ENCODE measurements at regions not wholly inside any gene's neighbourhood (a gene's known extent, or its start where the extent isn't known, plus 50 kb on each side); places are given as distances from the start of the nearest gene placed in this dataset.

DNA sequence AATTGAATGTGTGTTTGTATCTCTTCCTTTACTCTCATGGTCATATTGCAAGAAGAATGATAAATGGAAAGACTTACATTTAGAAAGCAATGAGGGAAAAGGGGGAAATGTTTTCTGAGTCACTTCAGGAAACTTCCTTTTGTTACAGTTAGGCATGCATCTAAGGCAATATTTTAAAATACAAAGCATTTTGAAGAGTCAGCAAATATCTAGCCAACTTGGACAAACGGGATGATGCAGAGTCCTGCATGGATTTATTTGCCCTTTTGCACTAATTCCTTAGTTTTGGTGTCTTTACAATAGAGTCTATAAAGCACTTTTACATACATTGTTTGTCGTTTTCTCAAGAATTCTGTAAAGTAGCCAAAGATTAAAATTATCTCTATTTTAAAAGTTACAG is 286.2 kb upstream of the UBE2E2 start:
- TF ChIP-seq EP300 (IDR thresholded peaks at IDR 0.05) (no peak), POLR2A (IDR thresholded peaks at IDR 0.05) (no peak), POLR2AphosphoS5 (IDR thresholded peaks at IDR 0.05) (no peak)
- TF ChIP-seq, protein P1, sequence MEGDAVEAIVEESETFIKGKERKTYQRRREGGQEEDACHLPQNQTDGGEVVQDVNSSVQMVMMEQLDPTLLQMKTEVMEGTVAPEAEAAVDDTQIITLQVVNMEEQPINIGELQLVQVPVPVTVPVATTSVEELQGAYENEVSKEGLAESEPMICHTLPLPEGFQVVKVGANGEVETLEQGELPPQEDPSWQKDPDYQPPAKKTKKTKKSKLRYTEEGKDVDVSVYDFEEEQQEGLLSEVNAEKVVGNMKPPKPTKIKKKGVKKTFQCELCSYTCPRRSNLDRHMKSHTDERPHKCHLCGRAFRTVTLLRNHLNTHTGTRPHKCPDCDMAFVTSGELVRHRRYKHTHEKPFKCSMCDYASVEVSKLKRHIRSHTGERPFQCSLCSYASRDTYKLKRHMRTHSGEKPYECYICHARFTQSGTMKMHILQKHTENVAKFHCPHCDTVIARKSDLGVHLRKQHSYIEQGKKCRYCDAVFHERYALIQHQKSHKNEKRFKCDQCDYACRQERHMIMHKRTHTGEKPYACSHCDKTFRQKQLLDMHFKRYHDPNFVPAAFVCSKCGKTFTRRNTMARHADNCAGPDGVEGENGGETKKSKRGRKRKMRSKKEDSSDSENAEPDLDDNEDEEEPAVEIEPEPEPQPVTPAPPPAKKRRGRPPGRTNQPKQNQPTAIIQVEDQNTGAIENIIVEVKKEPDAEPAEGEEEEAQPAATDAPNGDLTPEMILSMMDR (IDR thresholded peaks at IDR 0.05): no peak
- no peak for ATAC-seq
- H3K27me3 ChIP-seq: no peaks in the 10 kb centered on the region
- no peak overlapping the region for H3K27ac ChIP-seq
- WGBS, 2 donors (ENCODE audit: low coverage in 1 of 2): 52 to 62% methylated on average over 2 of the region's 2 CpGs
- no peaks in the 10 kb centered on the region for H3K9me3 ChIP-seq
- no peaks in the 10 kb centered on the region for H3K4me1 ChIP-seq
- H3K36me3 ChIP-seq: no peaks in the 10 kb centered on the region
- H3K4me3 ChIP-seq: no peak overlapping the region

DNA sequence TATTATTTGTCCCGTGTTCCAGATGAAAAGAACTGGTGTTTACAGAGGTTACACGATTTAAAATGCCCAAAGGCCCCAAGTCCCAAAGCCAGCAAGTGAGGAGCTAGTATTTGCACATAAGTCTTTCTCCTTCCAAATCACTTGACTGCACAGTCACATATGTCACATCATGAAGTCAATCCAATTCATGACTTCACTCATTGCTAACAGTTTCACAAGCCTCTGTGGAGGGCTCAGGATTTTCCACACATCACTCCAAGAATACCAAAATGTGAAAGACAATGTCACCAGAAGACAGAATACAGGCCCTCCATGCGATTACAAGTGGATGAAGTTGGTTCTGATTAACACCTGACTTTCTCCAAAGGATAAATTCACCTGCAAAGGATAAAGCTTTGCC is 283.1 kb upstream of the UBE2E2 start:
- TF ChIP-seq POLR2A (IDR thresholded peaks at IDR 0.05): no peak
- no peak for TF ChIP-seq EP300 (IDR thresholded peaks at IDR 0.05)
- TF ChIP-seq, protein P1 (IDR thresholded peaks at IDR 0.05): no peak
- WGBS, 2 donors (ENCODE audit: low coverage in 1 of 2): 86 to 100% methylated on average over 2 to 3 of the region's 3 CpGs

DNA sequence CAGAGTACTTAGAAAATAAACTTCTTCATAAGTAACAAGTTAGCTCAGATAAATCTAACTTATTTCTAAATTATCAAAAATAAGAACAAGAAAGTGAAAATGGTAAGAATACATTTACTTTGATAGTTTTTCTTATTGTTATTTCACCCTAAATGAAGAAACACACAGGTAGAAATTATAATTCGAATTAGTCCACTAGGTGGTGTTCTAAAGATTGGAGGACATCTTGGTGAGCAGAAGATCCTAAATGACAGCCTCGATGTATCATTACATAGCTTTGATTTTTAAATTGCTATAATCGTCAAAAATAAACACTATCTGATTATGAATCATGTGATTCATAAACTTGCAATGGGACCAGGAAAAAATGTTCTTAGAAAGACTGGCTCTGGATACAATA is 280.8 kb upstream of the UBE2E2 start:
- Histone ChIP-seq H3K27ac (no peak overlapping the region), H3K27me3 (no peaks in the 10 kb centered on the region), H3K4me3 (no peak overlapping the region), H3K9me3 (no peaks in the 10 kb centered on the region), H3K36me3 (no peaks in the 10 kb centered on the region), H3K4me1 (no peaks in the 10 kb centered on the region)
- no peak for ATAC-seq
- 30 to 42% methylated on average over 3 of the region's 3 CpGs for WGBS, 2 donors (ENCODE audit: low coverage in 1 of 2)
- TF ChIP-seq, protein P1 (IDR thresholded peaks at IDR 0.05): peak; percentile 20 to 39 (median 23)
- TF ChIP-seq POLR2AphosphoS5 (IDR thresholded peaks at IDR 0.05): no peak

More for the DNA sequence above, 283.1 kb upstream of the UBE2E2 start:
- no peak overlapping the region for H3K4me3 ChIP-seq
- H3K27me3 ChIP-seq: no peaks in the 10 kb centered on the region
- H3K36me3 ChIP-seq: no peaks in the 10 kb centered on the region
- no peaks in the 10 kb centered on the region for H3K4me1 ChIP-seq
- H3K9me3 ChIP-seq: no peaks in the 10 kb centered on the region
- H3K27ac ChIP-seq: no peak overlapping the region
- ATAC-seq: no peak

DNA sequence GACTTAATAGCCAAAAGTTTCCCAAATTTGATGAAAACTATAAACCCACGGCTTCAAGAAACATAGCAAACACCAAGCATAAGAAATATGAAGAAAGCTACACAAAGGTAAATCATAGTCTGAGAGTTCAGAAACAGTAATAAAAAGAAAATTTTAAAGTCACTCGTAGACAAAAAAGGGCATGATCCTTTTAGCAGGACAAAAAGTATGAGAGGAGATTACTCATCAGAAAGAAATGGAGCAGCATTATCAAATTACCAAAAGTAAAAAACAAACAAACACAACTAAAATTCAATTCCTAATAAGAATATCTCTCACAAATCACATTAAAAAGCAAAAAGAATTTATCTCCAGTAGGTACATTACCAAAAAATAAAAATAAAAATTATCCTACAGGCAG is 279.4 kb upstream of the UBE2E2 start:
- H3K27me3 ChIP-seq: no peaks in the 10 kb centered on the region
- no peaks in the 10 kb centered on the region for H3K9me3 ChIP-seq
- ATAC-seq: no peak
- TF ChIP-seq EP300 (IDR thresholded peaks at IDR 0.05) (no peak), POLR2A (IDR thresholded peaks at IDR 0.05) (no peak), POLR2AphosphoS5 (IDR thresholded peaks at IDR 0.05) (no peak)
- TF ChIP-seq, protein P1 (IDR thresholded peaks at IDR 0.05): no peak
- H3K27ac ChIP-seq: no peak overlapping the region
- H3K4me1 ChIP-seq: peaks cover 0 to 14% (median 0%) of the 10 kb centered on the region in 3 donors
- no peaks in the 10 kb centered on the region for H3K36me3 ChIP-seq
- no peak overlapping the region for H3K4me3 ChIP-seq
- 70% methylated on average over 2 of the region's 2 CpGs; no CpG with 5 or more reads in 1 of the 2 donors for WGBS, 2 donors (ENCODE audit: low coverage in 1 of 2)

DNA sequence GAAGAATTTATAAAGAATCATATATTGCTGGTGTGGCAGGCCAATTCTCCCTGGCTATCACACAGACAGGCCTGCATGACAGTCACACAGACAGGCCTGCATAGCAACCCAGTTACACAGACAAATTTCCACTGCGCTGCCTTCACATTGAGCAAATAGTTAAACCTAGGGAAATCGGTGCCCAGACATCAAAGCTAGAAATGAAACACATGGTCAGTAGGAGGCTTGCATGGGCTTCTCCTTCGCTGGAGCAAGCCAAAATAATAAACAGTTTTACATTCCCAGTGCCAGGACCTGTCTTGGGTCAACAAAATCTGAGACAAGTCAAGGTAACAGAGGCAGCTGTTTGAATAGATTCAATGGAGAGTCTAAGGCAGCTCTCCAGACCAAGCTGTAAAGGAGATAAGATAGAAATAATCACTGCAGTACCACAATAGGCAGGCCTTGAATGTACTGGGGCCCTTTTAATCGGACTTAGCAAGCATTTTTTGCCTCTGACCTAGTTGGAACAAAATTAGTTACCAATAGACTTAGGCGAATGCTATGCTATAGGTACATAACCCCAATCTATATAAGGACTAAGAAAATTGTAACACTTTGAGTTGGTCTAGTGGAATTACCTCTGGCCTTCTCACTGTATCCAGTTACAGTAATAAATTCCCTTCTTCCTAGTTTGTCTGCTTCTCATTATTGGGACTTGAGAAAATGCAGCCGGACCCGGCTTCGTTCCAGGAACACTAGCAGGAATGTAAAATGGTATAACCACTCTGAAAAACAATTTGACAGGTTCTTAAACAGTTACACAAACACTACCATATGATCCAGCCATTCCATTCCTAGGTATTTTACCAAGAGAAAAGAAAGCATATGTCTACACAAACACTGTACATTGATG is 274.7 kb upstream of the UBE2E2 start:
- TF ChIP-seq POLR2AphosphoS5 (IDR thresholded peaks at IDR 0.05) (peak; percentile 30), POLR2A (IDR thresholded peaks at IDR 0.05) (no peak)
- peaks cover 0 to 21% (median 0%) of the 10 kb centered on the region in 3 donors for H3K4me1 ChIP-seq
- peak; percentile 19 for ATAC-seq
- H3K27me3 ChIP-seq: no peaks in the 10 kb centered on the region
- H3K36me3 ChIP-seq: no peaks in the 10 kb centered on the region
- WGBS, 2 donors (ENCODE audit: low coverage in 1 of 2): 13 to 31% methylated on average over 6 to 8 of the region's 8 CpGs
- H3K4me3 ChIP-seq: no peak overlapping the region
- H3K9me3 ChIP-seq: no peaks in the 10 kb centered on the region
- H3K27ac ChIP-seq: peak overlapping the region; percentile 39 to 71 (median 62)

Measured in gastroesophageal sphincter (tissue), 4 donors.